Lung (tissue), 11 donors: ENCODE measurements at regions not wholly inside any gene's neighbourhood (a gene's known extent, or its start where the extent isn't known, plus 50 kb on each side); places are given as distances from the start of the nearest gene placed in this dataset.

Experiments used
- ATAC-seq: fragments of 200-7000 bp; cut with Tn5 transposase; one replicate; pipeline ENCODE4 v1.9.1; 2020; ENCODE audit warnings: moderate number of reproducible peaks; ENCODE audit not compliant: insufficient read depth, low FRiP score
- DNase-seq, 3 donors: peaks; one replicate each; pipeline ENCODE4 v3.0.0-alpha.2; 2013 to 2017
- H3K27ac ChIP-seq, 2 donors: one replicate each; pipeline ENCODE4 v1.5.1; 2013; ENCODE audit warnings: mild to moderate bottlenecking in 2 of 2, moderate library complexity in 2 of 2, control low read depth in 1 of 2, inconsistent platforms in 1 of 2, low read depth in 1 of 2, low read length in 1 of 2
- H3K27me3 ChIP-seq, 3 donors: one replicate each; pipeline ENCODE4 v1.5.1; 2013; ENCODE audit warnings: low read length in 2 of 3; ENCODE audit not compliant: control insufficient read depth in 3 of 3, insufficient read depth in 3 of 3
- H3K36me3 ChIP-seq, 4 donors: one replicate each; pipeline ENCODE4 v1.5.1; 2013; ENCODE audit warnings: low read length in 4 of 4, mild to moderate bottlenecking in 1 of 4, moderate library complexity in 1 of 4; ENCODE audit not compliant: control insufficient read depth in 4 of 4, insufficient read depth in 4 of 4
- H3K4me1 ChIP-seq, 5 donors: one replicate each; pipeline ENCODE4 v1.5.1; 2013; ENCODE audit warnings: low read length in 5 of 5, mild to moderate bottlenecking in 2 of 5, moderate library complexity in 1 of 5; ENCODE audit not compliant: control insufficient read depth in 5 of 5, insufficient read depth in 5 of 5
- H3K4me3 ChIP-seq: one replicate; pipeline ENCODE4 v1.5.1; 2013; ENCODE audit warnings: mild to moderate bottlenecking, control low read depth, moderate library complexity
- H3K9ac ChIP-seq, 2 donors: one replicate each; pipeline ENCODE4 v1.5.1; 2013; ENCODE audit warnings: low read length in 2 of 2, control low read depth in 1 of 2; ENCODE audit not compliant: insufficient read depth in 1 of 2
- H3K9me3 ChIP-seq, 4 donors: one replicate each; pipeline ENCODE4 v1.5.1; 2013; ENCODE audit warnings: low read length in 3 of 4, mild to moderate bottlenecking in 1 of 4, moderate library complexity in 1 of 4; ENCODE audit not compliant: control insufficient read depth in 4 of 4, insufficient read depth in 3 of 4
- CTCF ChIP-seq: IDR thresholded peaks from 2 replicates; pipeline ENCODE4 v1.5.1; 2012; ENCODE audit warnings: mild to moderate bottlenecking; ENCODE audit errors: control extremely low read depth, extremely low read depth
- WGBS, 2 donors: extraction: QIAGEN DNeasy Blood & Tissue Kit; methylation state at CpG; one replicate each; pipeline ENCODE4 v1.1.7; 2013; 5-methylcytosine and 5-hydroxymethylcytosine counted together
- donor health status: control.
- donor health status: control.
- donor health status: Bipolar disorder and iron deficiency.
- donor health status: healthy.
- donor health status: DM: yes; HTN: yes; CAD: no.

GRCh38 chrX:9151772-9152307 lies 117.9 kb upstream of the FAM9B start:
- 97 to 98% methylated on average over 2 of the region's 2 CpGs for WGBS, 2 donors
- Histone ChIP-seq H3K27ac (no peak overlapping the region), H3K4me1 (no peaks in the 10 kb centered on the region), H3K27me3 (peaks cover 0 to 16% (median 0%) of the 10 kb centered on the region in 3 donors), H3K36me3 (no peaks in the 10 kb centered on the region), H3K4me3 (no peak overlapping the region), H3K9me3 (peaks cover 0 to 1% (median 0%) of the 10 kb centered on the region in 4 donors), H3K9ac (no peak overlapping the region)
- ATAC-seq (no peak), DNase-seq (no peak)
- TF ChIP-seq CTCF = no peak

DNA sequence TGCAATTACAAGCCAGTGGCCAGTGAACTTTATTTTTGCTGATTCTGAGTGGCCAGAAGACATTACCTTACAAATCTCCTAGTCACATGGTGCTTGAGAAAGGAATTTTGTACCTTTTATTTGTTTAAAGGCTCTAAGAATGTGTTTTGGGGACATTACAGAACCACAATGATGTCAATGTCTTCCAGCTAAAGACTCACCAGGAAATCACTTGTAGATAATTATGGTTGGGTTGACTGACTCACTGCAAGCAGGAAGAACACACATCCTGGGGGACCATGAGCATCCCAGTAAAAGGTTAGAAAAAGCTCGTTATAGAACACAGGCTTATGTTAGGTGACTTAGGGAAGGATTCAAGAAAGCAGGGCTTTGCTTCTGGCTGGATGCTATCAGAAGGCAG lies 119.4 kb upstream of the FAM9B start:
- no peak overlapping the region for H3K4me3 ChIP-seq
- DNase-seq (no peak), ATAC-seq (no peak)
- TF ChIP-seq CTCF = no peak
- H3K9me3 ChIP-seq = peaks cover 0 to 1% (median 0%) of the 10 kb centered on the region in 4 donors
- no peaks in the 10 kb centered on the region for H3K36me3 ChIP-seq
- no peak overlapping the region for H3K27ac ChIP-seq
- WGBS, 2 donors = 64 to 91% methylated on average over 1 of the region's 1 CpG
- H3K4me1 ChIP-seq = no peaks in the 10 kb centered on the region
- peaks cover 0 to 8% (median 1%) of the 10 kb centered on the region in 3 donors for H3K27me3 ChIP-seq
- no peak overlapping the region for H3K9ac ChIP-seq

DNA sequence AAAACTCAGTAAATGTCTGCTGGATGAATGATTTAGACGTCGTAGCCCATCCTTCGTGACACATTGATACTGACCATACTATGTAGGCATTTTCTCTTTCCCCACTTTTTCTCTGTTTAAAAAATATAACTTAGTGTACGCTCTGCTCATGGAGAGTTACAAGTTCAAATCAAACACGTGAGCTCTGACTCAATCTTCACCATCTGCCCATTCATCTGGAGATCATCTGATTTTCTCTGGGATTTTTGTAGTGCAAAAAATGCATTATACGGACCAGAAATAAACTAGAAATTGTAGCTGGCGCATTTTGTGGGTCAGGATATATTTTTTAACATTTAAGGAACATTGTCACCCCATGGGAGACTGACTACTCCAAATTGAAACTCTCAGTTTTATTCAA lies 124.7 kb upstream of the FAM9B start:
- Histone ChIP-seq H3K9ac (no peak overlapping the region), H3K36me3 (no peaks in the 10 kb centered on the region), H3K27ac (no peak overlapping the region), H3K4me3 (no peak overlapping the region), H3K9me3 (no peaks in the 10 kb centered on the region), H3K4me1 (peaks cover 0 to 2% (median 0%) of the 10 kb centered on the region in 5 donors), H3K27me3 (peaks cover 0 to 14% (median 13%) of the 10 kb centered on the region in 3 donors)
- ATAC-seq (no peak), DNase-seq (no peak)
- TF ChIP-seq CTCF = no peak
- 86 to 93% methylated on average over 7 of the region's 7 CpGs for WGBS, 2 donors
